AG04450 (cell line): ENCODE measurements at regions not wholly inside any gene's neighbourhood (a gene's known extent, or its start where the extent isn't known, plus 50 kb on each side); places are given as distances from the start of the nearest gene placed in this dataset.

ENCODE experiments used
- CTCF ChIA-PET: fragments of 300-600, 350-600 bp; formaldehyde crosslinking; extraction: SDS; loops from one replicate; lab custom pipeline; 2022; ENCODE audit warnings: antibody characterized with exemption, inconsistent platforms; lab: Charles Lee
- POLR2A ChIA-PET: fragments of 350-600 bp; formaldehyde crosslinking; extraction: SDS; loops from one replicate; lab custom pipeline; 2021; ENCODE audit warnings: antibody characterized with exemption, inconsistent platforms; lab: Yijun Ruan, JAX
- DNase-seq: peaks from one replicate; pipeline ENCODE4 v3.0.0-alpha.2; 2011; ENCODE audit warnings: low read depth, low spot score
- H3K27ac ChIP-seq: one replicate; pipeline ENCODE4 v1.5.1; 2012; ENCODE audit warnings: low read depth, low read length, control low read depth
- H3K27me3 ChIP-seq: one replicate; pipeline ENCODE4 v1.6.0; 2012; ENCODE audit warnings: low read length; ENCODE audit not compliant: control insufficient read depth, insufficient read depth
- H3K4me3 ChIP-seq: 2 replicates; pipeline ENCODE4 v1.5.1; 2011; ENCODE audit warnings: mild to moderate bottlenecking, low read depth, low read length, control low read depth
- H3K9me3 ChIP-seq: 2 replicates; pipeline ENCODE4 v1.5.1; 2012; ENCODE audit warnings: low read length; ENCODE audit not compliant: control insufficient read depth, insufficient read depth
- CTCF ChIP-seq: IDR thresholded peaks from 2 replicates; pipeline ENCODE4 v1.5.1; 2011; ENCODE audit warnings: low read depth, low read length, control low read depth, inconsistent platforms

- Histone ChIP-seq H3K9me3 (peaks cover 78% of the 10 kb centered on the region), H3K27ac (no peak overlapping the region), H3K27me3 (no peaks in the 10 kb centered on the region), H3K4me3 (no peak overlapping the region)
- no peak for TF ChIP-seq CTCF
- POLR2A ChIA-PET, result no interaction called here
- CTCF ChIA-PET, result no interaction called here
- DNase-seq, result no peak
These were observed 857.9 kb downstream of the TBC1D22A start for GRCh38 chr22:47620391-47620790.

GRCh38 chr22:47619631-47620030 is 857.2 kb downstream of the TBC1D22A start:
- ChIA-PET POLR2A (no interaction called here), CTCF (no interaction called here)
- no peak for TF ChIP-seq CTCF
- no peak for DNase-seq
- no peak overlapping the region for H3K27ac ChIP-seq
- H3K9me3 ChIP-seq, result peaks cover 77% of the 10 kb centered on the region
- H3K4me3 ChIP-seq, result no peak overlapping the region
- no peaks in the 10 kb centered on the region for H3K27me3 ChIP-seq

GRCh38 chr22:47618180-47619010 is 855.9 kb downstream of the TBC1D22A start:
- Histone ChIP-seq H3K27ac (no peak overlapping the region), H3K4me3 (no peak overlapping the region), H3K9me3 (peaks cover 77% of the 10 kb centered on the region), H3K27me3 (no peaks in the 10 kb centered on the region)
- no peak for DNase-seq
- no peak for TF ChIP-seq CTCF
- CTCF ChIA-PET, result no interaction called here
- POLR2A ChIA-PET, result no interaction called here

- no peak overlapping the region for H3K27ac ChIP-seq
- ChIA-PET POLR2A (no interaction called here), CTCF (no interaction called here)
- H3K27me3 ChIP-seq, result no peaks in the 10 kb centered on the region
- no peak for DNase-seq
- peaks cover 78% of the 10 kb centered on the region for H3K9me3 ChIP-seq
- no peak overlapping the region for H3K4me3 ChIP-seq
- TF ChIP-seq CTCF, result no peak
These were observed 854.7 kb downstream of the TBC1D22A start for GRCh38 chr22:47617186-47617585.

- POLR2A ChIA-PET, result no interaction called here
- Histone ChIP-seq H3K27me3 (no peaks in the 10 kb centered on the region), H3K4me3 (no peak overlapping the region), H3K27ac (no peak overlapping the region), H3K9me3 (peaks cover 78% of the 10 kb centered on the region)
- no peak for TF ChIP-seq CTCF
- CTCF ChIA-PET, result no interaction called here
- DNase-seq, result no peak
These were observed 854.1 kb downstream of the TBC1D22A start for GRCh38 chr22:47616396-47617020.
